ENCODE measurements at regions not wholly inside any gene's neighbourhood (a gene's known extent, or its start where the extent isn't known, plus 50 kb on each side); places are given as distances from the start of the nearest gene placed in this dataset.

DNA sequence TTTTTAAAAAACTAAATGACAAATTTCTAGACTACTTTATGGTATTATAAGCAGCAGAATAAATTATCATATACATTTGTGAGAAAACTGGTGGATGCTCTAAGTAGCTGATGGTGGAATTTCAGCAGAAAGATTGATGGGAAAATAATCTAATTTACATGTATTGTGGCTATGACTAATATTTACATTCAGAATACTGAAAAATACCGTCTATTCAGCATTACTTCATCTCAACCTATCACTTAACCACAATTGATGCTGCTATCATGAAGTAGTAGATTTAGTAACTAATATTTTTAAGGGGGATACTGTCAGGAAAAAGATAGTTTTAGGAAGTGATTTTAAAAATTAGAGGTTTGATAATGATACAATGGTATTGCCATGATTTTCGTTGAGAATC lies 137.9 kb downstream of the IFI44 start:
- TF ChIP-seq, protein P1, sequence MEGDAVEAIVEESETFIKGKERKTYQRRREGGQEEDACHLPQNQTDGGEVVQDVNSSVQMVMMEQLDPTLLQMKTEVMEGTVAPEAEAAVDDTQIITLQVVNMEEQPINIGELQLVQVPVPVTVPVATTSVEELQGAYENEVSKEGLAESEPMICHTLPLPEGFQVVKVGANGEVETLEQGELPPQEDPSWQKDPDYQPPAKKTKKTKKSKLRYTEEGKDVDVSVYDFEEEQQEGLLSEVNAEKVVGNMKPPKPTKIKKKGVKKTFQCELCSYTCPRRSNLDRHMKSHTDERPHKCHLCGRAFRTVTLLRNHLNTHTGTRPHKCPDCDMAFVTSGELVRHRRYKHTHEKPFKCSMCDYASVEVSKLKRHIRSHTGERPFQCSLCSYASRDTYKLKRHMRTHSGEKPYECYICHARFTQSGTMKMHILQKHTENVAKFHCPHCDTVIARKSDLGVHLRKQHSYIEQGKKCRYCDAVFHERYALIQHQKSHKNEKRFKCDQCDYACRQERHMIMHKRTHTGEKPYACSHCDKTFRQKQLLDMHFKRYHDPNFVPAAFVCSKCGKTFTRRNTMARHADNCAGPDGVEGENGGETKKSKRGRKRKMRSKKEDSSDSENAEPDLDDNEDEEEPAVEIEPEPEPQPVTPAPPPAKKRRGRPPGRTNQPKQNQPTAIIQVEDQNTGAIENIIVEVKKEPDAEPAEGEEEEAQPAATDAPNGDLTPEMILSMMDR (IDR thresholded peaks at IDR 0.05; ENCODE audit: poor library complexity, severe bottlenecking): no peak
- no peak for TF ChIP-seq EP300 (conservative IDR thresholded peaks at IDR 0.05; ENCODE audit: poor library complexity, severe bottlenecking)
- TF ChIP-seq POLR2AphosphoS5 (IDR thresholded peaks at IDR 0.05): no peak
- TF ChIP-seq, protein P2, sequence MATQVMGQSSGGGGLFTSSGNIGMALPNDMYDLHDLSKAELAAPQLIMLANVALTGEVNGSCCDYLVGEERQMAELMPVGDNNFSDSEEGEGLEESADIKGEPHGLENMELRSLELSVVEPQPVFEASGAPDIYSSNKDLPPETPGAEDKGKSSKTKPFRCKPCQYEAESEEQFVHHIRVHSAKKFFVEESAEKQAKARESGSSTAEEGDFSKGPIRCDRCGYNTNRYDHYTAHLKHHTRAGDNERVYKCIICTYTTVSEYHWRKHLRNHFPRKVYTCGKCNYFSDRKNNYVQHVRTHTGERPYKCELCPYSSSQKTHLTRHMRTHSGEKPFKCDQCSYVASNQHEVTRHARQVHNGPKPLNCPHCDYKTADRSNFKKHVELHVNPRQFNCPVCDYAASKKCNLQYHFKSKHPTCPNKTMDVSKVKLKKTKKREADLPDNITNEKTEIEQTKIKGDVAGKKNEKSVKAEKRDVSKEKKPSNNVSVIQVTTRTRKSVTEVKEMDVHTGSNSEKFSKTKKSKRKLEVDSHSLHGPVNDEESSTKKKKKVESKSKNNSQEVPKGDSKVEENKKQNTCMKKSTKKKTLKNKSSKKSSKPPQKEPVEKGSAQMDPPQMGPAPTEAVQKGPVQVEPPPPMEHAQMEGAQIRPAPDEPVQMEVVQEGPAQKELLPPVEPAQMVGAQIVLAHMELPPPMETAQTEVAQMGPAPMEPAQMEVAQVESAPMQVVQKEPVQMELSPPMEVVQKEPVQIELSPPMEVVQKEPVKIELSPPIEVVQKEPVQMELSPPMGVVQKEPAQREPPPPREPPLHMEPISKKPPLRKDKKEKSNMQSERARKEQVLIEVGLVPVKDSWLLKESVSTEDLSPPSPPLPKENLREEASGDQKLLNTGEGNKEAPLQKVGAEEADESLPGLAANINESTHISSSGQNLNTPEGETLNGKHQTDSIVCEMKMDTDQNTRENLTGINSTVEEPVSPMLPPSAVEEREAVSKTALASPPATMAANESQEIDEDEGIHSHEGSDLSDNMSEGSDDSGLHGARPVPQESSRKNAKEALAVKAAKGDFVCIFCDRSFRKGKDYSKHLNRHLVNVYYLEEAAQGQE (IDR thresholded peaks at IDR 0.05; ENCODE audit: borderline replicate concordance): no peak
